ENCODE measurements at regions not wholly inside any gene's neighbourhood (a gene's known extent, or its start where the extent isn't known, plus 50 kb on each side); places are given as distances from the start of the nearest gene placed in this dataset.

DNA sequence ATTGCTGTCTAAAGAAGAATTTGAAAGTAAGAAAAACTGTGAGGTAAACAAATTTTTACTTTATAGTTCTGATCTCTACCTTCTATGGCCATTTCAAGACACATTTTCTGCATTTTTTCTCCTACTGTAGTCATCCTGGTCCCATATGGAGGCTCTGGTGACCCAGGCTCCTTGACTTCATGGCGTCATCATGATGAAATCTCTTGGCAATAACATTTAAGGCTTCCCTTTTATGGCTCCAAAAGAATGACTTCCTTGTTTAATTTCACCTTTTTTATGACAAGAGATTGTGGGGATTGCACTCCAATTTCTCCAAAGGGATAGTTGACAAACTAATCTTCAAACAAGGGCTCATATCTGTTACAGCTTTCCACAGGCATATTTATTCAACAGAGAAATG, 143.0 kb upstream of the SCN7A start:
- no peaks in the 10 kb centered on the region for H3K4me1 ChIP-seq
- no peaks in the 10 kb centered on the region for H3K9me3 ChIP-seq
- TF ChIP-seq CTCF (IDR thresholded peaks at IDR 0.05 in 4 of 5, conservative IDR thresholded peaks at IDR 0.05 in 1 of 5): no peak
- TF ChIP-seq POLR2A (IDR thresholded peaks at IDR 0.05): no peak
- H3K27me3 ChIP-seq: no peaks in the 10 kb centered on the region
- DNase-seq: no peak
- H3K27ac ChIP-seq: no peak overlapping the region
- H3K4me3 ChIP-seq: no peak overlapping the region
- H3K36me3 ChIP-seq: no peaks in the 10 kb centered on the region
- in situ Hi-C loops (cut with MboI; ENCODE audit: low sequenced_read_pairs in 4 of 4) (no loop called here), intact Hi-C loops (cut with DNase I; ENCODE audit: low total_unique reads) (no loop called here)
- no peak for ATAC-seq

- Histone ChIP-seq H3K4me3 (no peak overlapping the region), H3K9me3 (no peaks in the 10 kb centered on the region), H3K4me1 (no peaks in the 10 kb centered on the region), H3K27ac (no peak overlapping the region), H3K27me3 (no peaks in the 10 kb centered on the region), H3K36me3 (no peaks in the 10 kb centered on the region)
- DNase-seq: no peak
- in situ Hi-C loops (cut with MboI; ENCODE audit: low sequenced_read_pairs in 4 of 4) (no loop called here), intact Hi-C loops (cut with DNase I; ENCODE audit: low total_unique reads) (no loop called here)
- no peak for ATAC-seq
- no peak for TF ChIP-seq CTCF (IDR thresholded peaks at IDR 0.05 in 4 of 5, conservative IDR thresholded peaks at IDR 0.05 in 1 of 5)
- no peak for TF ChIP-seq POLR2A (IDR thresholded peaks at IDR 0.05)
Measured at GRCh38 chr2:166634706-166635105, 140.7 kb upstream of the SCN7A start.

DNA sequence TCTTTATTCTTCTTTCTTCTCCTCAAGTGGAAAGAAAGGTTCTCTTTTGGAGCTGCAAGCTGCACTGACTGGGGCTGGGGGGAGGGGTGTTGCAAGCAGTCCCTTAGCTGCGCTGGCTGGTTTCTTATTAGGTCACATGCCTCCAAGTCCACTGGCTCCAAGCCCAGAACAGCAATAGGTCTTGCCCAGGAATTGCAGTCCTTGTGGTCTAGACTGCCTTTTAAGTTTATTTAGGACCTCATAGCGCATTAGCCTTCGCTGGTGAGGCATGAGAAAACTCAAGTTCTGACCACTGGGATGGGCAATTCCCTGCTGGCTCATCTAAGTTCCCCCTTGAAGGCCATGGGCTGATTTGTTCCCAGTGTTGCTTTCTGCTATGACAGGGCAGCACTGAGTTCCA, 138.6 kb upstream of the SCN7A start:
- Histone ChIP-seq H3K27ac (no peak overlapping the region), H3K36me3 (no peaks in the 10 kb centered on the region), H3K27me3 (no peaks in the 10 kb centered on the region), H3K9me3 (no peaks in the 10 kb centered on the region), H3K4me3 (no peak overlapping the region), H3K4me1 (no peaks in the 10 kb centered on the region)
- DNase-seq (peak in 1 of 2 donors; percentile 31), ATAC-seq (peak; percentile 58 to 63)
- TF ChIP-seq CTCF (IDR thresholded peaks at IDR 0.05 in 4 of 5, conservative IDR thresholded peaks at IDR 0.05 in 1 of 5): no peak
- in situ Hi-C loops (cut with MboI; ENCODE audit: low sequenced_read_pairs in 4 of 4): no loop called here
- intact Hi-C loops (cut with DNase I; ENCODE audit: low total_unique reads): no loop called here

GRCh38 chr2:166628478-166629136, 134.6 kb upstream of the SCN7A start:
- DNase-seq (no peak), ATAC-seq (no peak)
- H3K27ac ChIP-seq: no peak overlapping the region
- in situ Hi-C loops (cut with MboI; ENCODE audit: low sequenced_read_pairs in 4 of 4): no loop called here
- intact Hi-C loops (cut with DNase I; ENCODE audit: low total_unique reads): no loop called here
- H3K4me3 ChIP-seq: no peak overlapping the region
- no peaks in the 10 kb centered on the region for H3K27me3 ChIP-seq
- H3K4me1 ChIP-seq: no peaks in the 10 kb centered on the region
- H3K36me3 ChIP-seq: no peaks in the 10 kb centered on the region
- peaks cover 0 to 4% (median 0%) of the 10 kb centered on the region in 3 donors for H3K9me3 ChIP-seq
- TF ChIP-seq POLR2A (IDR thresholded peaks at IDR 0.05): no peak
- TF ChIP-seq CTCF (IDR thresholded peaks at IDR 0.05 in 4 of 5, conservative IDR thresholded peaks at IDR 0.05 in 1 of 5): no peak

- Histone ChIP-seq H3K4me1 (no peaks in the 10 kb centered on the region), H3K9me3 (peaks cover 0 to 4% (median 0%) of the 10 kb centered on the region in 3 donors), H3K27me3 (no peaks in the 10 kb centered on the region), H3K36me3 (no peaks in the 10 kb centered on the region), H3K27ac (no peak overlapping the region), H3K4me3 (no peak overlapping the region)
- in situ Hi-C loops (cut with MboI; ENCODE audit: low sequenced_read_pairs in 4 of 4) (no loop called here), intact Hi-C loops (cut with DNase I; ENCODE audit: low total_unique reads) (no loop called here)
- DNase-seq (no peak), ATAC-seq (no peak)
- TF ChIP-seq POLR2A (IDR thresholded peaks at IDR 0.05) (no peak), CTCF (IDR thresholded peaks at IDR 0.05 in 4 of 5, conservative IDR thresholded peaks at IDR 0.05 in 1 of 5) (no peak)
Measured at GRCh38 chr2:166627893-166628292, 133.8 kb upstream of the SCN7A start.
